ENCODE measurements at regions not wholly inside any gene's neighbourhood (a gene's known extent, or its start where the extent isn't known, plus 50 kb on each side); places are given as distances from the start of the nearest gene placed in this dataset.
"Not testable (repeated sequence)": the region's sequence is repeated elsewhere in the genome, so short reads cannot be mapped to it uniquely, and the experiment has no call there.

- DNase-seq: no peak
These were observed 63.8 kb downstream of the TNFAIP2 start for GRCh38 chr14:103186909-103187586.

- no peak for DNase-seq
These were observed 64.7 kb downstream of the TNFAIP2 start for GRCh38 chr14:103187911-103188310.

- peak in 1 of 6 experiments; percentile 4 for DNase-seq
These were observed 65.7 kb downstream of the TNFAIP2 start for GRCh38 chr14:103188810-103189480.

DNA sequence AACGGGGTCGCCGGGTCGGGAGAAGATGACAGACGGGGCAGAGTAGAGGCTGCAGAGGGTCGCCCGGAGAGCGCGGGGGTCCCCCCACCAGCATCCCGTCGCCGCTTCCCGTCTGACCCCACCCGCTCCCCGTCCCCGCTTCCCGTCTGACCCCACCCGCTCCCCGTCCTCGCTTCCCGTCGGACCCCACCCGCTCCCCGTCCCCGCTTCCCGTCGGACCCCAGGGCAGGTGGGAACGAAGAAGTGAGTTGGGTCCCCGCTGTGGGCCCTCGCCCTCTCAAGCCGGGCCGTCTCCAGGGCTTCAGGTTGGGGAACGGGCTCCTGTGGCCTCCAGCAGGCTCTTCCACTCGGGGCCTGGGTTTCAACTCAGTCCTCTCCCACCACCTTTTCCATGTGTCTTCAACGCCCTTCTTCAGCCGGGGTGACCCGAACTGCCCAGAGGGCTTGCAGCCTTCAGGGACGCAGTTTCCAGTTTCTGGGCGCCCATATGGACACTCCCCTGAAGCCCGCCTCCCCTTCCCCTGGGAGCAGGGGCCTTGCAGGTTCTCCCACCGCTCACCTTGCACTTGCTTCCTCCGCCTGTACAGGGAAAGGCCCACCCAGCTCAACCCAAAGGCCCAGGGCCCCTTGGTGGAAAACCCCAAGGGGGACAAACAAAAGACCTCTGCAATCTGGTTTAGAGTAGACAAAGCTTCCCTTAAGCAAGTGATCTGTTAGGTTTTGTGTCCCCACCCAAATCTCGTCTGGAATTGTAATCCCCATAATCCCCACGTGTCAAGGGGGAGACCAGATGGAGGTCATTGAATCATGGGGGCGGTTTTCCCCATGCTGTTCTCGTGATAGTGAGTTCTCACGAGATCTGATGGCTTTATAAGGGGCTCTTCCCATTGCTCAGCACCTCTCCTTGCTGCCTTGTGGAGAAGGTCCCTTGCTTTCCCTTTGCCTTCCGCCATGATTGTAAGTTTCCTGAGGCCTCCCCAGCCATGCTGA, 66.5 kb downstream of the TNFAIP2 start:
- no peak for DNase-seq

DNA sequence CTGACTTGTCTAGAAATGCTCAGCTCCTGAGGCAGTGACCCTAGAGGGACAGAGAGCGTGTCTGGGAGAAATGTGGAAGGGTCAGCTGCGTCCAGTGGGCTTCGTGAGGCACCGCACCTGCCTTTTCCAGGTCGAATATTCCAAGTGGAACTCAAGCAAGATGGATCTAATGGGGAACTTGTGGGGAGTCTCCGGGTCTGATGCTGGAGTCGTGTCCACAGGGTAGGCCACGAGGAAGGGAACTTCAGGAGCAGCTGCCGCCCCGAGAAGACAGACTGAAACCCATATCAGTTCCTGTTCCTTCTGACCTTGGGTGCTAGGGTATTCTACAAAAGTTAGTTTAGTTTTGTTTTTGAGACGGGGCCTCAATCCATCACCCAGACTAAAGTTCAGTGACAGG, 67.5 kb downstream of the TNFAIP2 start:
- DNase-seq: no peak

DNA sequence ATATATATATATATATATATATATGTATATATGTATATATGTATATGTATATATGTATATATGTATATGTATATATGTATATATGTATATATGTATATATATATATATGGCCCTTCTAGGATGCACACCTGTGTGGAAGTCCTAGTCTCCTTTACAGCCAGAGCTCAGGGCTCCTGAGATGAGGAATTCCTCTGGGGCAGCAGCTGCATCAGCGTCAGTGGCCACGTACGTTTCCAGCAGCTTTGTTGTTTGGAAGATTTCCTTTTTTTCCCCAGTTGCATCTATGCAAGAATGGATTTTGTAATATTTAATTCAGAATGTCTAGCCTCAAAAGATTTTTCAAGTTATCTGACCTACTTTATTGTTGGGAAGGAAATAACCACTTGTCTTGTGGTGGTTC, 68.6 kb downstream of the TNFAIP2 start:
- DNase-seq: no peak

- DNase-seq: no peak
These were observed 69.1 kb downstream of the TNFAIP2 start for GRCh38 chr14:103192246-103192840.

DNA sequence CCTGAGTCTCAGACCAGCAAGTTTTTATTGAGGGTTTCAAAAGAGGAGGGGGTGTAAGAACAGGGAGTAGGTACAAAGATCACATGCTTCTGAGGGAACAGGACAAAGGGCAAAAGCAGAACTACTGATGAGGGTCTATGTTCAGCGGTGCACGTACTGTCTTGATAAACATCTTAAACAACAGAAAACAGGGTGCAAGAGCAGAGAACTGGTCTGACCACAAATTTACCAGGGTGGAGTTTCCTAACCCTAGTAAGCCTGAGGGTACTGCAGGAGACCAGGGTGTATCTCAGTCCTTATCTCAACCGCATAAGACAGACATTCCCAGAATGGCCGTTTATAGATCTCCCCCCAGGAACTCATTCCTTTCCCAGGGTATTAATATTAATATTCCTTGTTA, 69.6 kb downstream of the TNFAIP2 start:
- not testable (repeated sequence) for DNase-seq

DNA sequence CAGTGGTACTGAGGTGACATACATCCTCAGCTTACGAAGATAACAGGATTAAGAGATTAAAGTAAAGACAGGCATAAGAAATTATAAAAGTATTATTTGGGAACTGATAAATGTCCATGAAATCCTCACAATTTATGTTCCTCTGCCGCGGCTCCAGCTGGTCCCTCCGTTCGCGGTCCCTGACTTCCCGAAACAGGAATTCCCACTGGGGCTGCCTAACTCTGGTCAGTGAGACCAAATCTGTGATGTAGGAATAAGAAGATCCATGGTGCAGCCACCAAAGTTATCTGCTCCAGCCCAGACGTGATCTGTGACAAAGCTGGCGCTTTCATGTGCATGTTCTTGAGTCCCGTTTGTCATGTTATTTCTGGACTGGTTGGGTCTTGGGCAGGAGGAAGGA, 70.2 kb downstream of the TNFAIP2 start:
- DNase-seq: not testable (repeated sequence)

GRCh38 chr14:103194256-103195045, 71.2 kb downstream of the TNFAIP2 start:
- DNase-seq: no peak

DNA sequence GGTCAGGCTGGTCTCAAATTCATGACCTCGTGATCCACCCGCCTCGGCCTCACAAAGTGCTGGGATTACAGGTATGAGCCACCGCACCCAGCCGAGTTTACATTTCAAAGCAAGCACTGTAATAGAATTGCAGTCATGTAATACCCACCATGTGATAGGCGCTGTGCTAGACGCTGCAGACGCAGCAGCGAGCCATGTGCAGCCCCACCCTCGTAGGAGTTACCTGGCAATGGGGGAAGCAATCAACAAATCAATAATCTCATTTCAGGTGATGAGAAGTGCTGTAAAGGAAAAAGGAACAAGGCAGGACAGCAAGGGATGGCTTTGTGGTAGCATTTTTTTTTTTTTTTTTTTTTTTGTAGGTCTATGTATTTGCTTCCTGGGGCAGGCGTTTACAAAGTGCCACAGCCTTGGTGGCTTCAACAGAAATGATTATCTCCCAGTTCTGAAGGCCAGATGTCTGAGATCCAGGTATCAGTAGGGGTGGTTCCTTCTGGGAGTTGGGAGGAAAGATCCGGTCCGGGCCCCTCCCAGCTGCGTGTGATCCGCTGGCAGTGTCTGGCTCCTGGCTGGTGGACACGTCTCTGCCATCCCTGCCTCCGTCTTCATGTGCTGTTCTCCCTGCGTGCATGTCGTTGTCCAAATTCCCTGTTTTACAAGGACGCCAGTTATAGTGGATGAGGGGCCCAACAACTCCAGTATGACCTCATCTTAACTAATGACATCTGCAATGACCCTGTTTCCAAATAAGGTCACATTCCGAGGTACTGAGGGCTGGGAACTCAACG, 72.8 kb downstream of the TNFAIP2 start:
- DNase-seq: no peak

DNA sequence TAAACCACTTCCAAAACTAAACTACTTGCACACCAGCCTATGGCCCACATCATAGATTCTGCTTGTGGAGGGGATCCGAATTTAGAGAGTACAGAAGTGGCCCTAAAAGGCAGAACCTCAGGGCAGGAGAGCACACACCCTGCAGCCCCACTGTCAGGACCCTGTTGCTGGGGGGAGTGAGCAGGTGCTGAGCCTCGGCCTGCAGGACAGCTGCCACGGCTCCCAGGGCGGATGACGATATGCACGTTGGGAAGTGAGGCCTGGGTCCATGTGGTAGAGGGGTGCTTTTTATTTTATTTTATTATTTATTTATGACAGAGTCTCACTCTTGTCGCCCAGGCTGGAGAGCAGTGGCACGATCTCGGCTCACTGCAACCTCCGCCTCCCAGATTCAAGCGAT, 73.5 kb downstream of the TNFAIP2 start:
- DNase-seq: no peak

DNA sequence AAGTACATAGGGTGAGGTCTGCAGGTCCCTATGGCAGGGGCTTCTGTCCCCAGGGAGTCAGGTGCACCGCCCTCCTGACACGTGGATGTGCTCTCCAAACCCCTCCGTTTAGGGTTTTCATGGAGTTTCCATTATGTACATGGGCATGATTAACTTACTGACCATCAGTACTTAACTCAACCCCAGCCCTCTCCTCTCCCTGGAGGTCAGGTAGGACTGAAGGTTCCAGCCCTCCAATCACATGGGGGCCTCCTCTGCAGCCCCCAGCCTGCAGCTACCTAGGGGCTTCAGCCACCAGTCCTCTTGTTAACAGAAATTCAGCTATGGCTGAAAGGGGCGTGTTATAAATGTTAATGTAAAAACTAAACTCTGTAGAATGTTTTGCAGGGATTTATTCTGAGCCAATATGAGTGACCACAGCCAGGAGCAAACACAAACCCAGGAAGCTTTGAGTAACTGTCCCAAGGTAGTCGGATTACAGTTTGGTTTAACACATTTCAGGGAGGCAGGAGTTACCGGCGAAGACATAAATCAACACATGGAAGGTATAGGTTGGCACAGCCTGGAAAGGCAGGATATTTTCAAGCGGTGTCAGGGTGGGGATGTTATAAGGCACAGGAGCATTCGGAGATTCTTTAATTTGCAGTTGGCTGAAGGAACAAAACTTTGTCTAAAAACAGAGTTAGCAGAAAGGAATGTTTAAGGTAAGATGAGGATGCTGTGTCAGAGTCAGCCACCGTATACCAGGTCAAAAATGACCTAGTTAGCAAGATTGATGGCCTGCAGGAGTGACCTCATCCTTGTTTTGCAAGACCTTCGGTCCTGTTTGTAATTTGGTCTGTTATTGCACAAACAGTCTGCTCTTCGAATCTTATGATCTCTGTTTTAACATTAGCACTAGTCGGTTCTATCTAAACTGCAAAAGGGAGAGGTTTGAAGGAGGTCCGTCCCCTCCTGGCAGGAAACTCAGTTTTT, 75.2 kb downstream of the TNFAIP2 start:
- no peak for DNase-seq

DNA sequence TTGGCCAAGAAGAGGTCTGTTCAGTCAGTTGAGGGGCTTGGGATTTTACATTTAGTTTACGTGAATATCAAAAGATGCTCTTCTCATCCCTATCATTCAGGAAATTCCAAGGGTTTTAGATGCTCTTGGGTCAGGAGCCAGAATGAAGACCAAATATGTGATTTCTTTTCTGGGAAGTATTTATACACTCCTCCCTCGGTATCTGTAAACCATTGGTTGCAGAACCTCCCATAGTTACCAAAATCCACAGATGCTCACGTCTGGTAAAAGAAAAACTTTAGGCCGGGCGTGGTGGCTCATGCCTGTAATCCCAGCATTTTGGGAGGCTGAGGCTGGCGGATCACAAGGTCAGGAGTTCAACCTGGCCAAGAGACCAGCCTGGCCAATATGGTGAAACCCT, 75.9 kb downstream of the TNFAIP2 start:
- DNase-seq: no peak

DNA sequence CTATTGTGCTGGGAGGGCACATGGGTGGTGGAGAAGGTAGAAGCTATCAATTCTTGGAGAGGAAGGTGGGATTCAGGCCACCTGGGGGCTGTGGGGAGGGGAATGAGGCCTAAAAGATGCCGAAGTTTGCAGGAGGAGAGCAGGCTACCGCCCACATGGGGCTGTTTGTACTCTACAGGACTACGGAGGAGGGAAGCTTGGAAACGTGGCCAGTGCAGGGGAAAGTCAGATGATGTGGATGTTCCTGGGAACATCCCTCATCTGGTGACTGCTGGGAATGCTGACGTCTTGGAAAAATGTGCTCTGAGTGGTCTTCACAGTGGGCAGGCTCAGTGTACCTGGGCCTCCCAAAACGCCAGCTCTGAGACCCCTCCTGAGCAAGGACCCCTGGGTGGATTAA, 78.5 kb downstream of the TNFAIP2 start:
- no peak for DNase-seq

GRCh38 chr14:103204852-103205540, 81.7 kb downstream of the TNFAIP2 start:
- no peak for DNase-seq

DNA sequence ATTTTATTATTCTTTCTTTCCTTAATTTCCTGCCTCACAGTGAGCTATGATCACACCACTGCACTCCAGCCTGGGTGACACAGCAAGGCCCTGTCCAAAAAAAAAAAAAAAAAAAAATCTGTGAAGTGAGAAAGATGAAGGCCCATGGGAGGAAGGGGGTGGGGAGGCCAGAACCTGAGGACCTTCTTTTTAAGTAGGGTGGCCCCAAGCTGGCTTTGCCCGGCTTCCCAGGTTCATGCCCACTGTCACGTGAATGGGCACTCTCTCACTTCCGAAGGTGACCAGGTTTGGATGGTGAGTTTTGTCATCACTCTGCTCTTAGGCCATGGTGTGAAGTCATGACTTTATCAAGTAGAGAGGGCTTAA, 82.3 kb downstream of the TNFAIP2 start:
- no peak for DNase-seq

GRCh38 chr14:103206023-103206481, 82.8 kb downstream of the TNFAIP2 start:
- DNase-seq: no peak

DNA sequence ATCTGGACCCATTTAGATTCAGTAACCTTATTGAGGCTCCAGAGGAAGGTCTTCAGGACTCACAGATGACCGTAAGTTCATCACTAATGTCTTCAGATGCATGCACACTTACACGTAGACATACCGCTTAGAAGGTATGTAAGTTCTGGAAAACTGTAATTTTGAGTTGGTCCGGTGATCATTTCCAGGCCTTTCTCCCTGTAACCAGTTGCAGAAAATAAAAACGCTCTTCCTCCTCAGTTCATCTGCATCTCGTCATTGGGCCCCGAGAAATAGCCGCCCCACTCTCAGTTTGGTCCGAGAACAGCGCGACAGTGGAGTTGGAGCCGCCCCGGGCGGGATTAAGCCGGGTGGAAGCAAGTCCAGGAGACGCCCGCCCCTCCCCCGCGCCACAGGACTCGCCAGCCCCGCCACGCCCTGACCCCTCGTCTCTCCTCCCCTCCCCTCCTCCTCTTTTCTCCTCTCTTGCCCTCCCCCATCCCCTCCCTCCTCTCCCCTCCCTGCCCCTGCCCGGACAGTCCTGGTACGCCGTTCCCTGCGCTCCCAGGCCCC, 83.7 kb downstream of the TNFAIP2 start:
- no peak for DNase-seq

Measured in stimulated activated naive CD4-positive, alpha-beta T cell (primary cell).